Thoracic aorta (tissue), 2 donors: ENCODE measurements at regions not wholly inside any gene's neighbourhood (a gene's known extent, or its start where the extent isn't known, plus 50 kb on each side); places are given as distances from the start of the nearest gene placed in this dataset.

Experiments
- ATAC-seq: fragments of 150-250 bp; one replicate; pipeline ENCODE4 v1.8.0; 2017; ENCODE audit warnings: low read depth; ENCODE audit not compliant: insufficient number of reproducible peaks, low FRiP score
- DNase-seq: peaks from one replicate; pipeline ENCODE4 v3.0.0-alpha.2; 2020; ENCODE audit warnings: low spot score
- H3K27ac ChIP-seq, 2 donors: fragments of 200-600 bp; sonication (generic); 1 replicate in 1 of 2; 2 replicates in 1 of 2; pipeline ENCODE4 v1.5.1; 2016; ENCODE audit warnings: mild to moderate bottlenecking in 2 of 2, moderate library complexity in 2 of 2
- H3K27me3 ChIP-seq: fragments of 200-600 bp; sonication (generic); replicated peaks from 2 replicates; pipeline ENCODE4 v1.6.0; 2016; ENCODE audit warnings: mild to moderate bottlenecking; ENCODE audit not compliant: insufficient read depth
- H3K36me3 ChIP-seq: fragments of 200-600 bp; sonication (generic); one replicate; pipeline ENCODE4 v1.5.1; 2016
- H3K4me1 ChIP-seq, 2 donors: fragments of 200-600 bp; sonication (generic); 1 replicate in 1 of 2; 2 replicates in 1 of 2; pipeline versions ENCODE4 v1.5.1 to v1.6.0; 2016; ENCODE audit warnings: low read depth in 2 of 2, mild to moderate bottlenecking in 1 of 2; ENCODE audit not compliant: control insufficient read depth in 1 of 2
- H3K4me3 ChIP-seq: fragments of 200-600 bp; sonication (generic); 2 replicates; pipeline ENCODE4 v1.5.1; 2016; ENCODE audit warnings: mild to moderate bottlenecking
- H3K9me3 ChIP-seq: fragments of 200-600 bp; sonication (generic); 2 replicates; pipeline ENCODE4 v1.5.1; 2016
- TF ChIP-seq, protein P1 (sequence below): fragments of 200-600 bp; sonication (generic); IDR thresholded peaks from one replicate; pipeline ENCODE4 v1.5.1; 2019; ENCODE audit warnings: antibody characterized with exemption

DNA sequence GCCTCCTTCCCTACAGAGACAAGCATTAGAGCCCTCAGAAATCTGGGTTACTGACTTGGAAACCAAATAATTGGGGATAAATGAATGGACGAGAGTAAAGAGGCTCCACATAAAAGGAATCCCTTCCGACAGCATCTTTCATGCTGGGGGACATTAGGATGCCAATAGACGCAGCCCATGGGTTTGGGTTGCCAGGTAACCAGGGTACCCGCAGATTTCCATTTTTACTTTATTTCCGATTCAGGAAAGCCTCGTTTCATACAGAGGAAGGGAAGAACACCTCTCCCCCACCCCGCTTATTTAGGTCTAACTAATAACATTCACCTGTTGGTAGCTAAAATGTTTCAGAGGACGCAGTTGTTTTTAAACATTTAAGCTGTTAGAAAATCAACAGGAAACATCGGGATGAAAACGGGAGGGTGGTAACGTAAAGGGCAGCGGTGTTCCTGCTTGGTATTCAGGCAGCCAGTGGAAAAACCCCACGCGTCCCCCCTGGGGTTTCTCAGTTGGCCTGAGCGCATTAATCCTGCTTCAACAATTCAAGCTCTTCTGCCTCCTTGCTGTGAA is 179.5 kb downstream of the YTHDC2 start:
- TF ChIP-seq, protein P1, sequence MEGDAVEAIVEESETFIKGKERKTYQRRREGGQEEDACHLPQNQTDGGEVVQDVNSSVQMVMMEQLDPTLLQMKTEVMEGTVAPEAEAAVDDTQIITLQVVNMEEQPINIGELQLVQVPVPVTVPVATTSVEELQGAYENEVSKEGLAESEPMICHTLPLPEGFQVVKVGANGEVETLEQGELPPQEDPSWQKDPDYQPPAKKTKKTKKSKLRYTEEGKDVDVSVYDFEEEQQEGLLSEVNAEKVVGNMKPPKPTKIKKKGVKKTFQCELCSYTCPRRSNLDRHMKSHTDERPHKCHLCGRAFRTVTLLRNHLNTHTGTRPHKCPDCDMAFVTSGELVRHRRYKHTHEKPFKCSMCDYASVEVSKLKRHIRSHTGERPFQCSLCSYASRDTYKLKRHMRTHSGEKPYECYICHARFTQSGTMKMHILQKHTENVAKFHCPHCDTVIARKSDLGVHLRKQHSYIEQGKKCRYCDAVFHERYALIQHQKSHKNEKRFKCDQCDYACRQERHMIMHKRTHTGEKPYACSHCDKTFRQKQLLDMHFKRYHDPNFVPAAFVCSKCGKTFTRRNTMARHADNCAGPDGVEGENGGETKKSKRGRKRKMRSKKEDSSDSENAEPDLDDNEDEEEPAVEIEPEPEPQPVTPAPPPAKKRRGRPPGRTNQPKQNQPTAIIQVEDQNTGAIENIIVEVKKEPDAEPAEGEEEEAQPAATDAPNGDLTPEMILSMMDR: no peak
- ATAC-seq: no peak
- H3K9me3 ChIP-seq: no peaks in the 10 kb centered on the region

DNA sequence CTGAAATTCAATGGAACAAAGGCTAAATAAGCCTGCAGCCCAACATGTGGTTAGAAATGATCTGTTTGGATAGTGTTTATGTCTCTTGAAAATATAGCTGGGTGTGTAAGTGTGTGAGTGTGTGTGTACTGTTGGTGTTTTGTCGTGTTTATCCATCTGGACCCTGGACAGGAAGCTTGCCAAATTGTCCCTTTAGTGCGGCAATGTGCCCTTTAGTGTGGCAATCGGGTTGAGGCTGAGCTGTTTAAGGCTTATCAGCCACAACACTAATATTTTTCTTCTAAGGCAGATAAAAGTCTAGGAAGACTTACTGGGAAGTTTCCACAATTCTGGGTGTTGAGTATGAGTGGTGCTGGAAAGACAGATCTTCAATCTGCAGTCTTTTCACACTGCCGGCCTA is 180.2 kb downstream of the YTHDC2 start:
- H3K9me3 ChIP-seq: no peaks in the 10 kb centered on the region
- H3K4me1 ChIP-seq: no peaks in the 10 kb centered on the region
- ATAC-seq: no peak
- no peaks in the 10 kb centered on the region for H3K27me3 ChIP-seq
- DNase-seq: no peak
- no peak overlapping the region for H3K4me3 ChIP-seq
- H3K36me3 ChIP-seq: no peaks in the 10 kb centered on the region
- TF ChIP-seq, protein P1: no peak
- no peak overlapping the region for H3K27ac ChIP-seq

More for the DNA sequence above, 179.5 kb downstream of the YTHDC2 start:
- Histone ChIP-seq H3K4me3 (no peak overlapping the region), H3K4me1 (no peaks in the 10 kb centered on the region), H3K27ac (no peak overlapping the region), H3K27me3 (no peaks in the 10 kb centered on the region), H3K36me3 (no peaks in the 10 kb centered on the region)
- no peak for DNase-seq

DNA sequence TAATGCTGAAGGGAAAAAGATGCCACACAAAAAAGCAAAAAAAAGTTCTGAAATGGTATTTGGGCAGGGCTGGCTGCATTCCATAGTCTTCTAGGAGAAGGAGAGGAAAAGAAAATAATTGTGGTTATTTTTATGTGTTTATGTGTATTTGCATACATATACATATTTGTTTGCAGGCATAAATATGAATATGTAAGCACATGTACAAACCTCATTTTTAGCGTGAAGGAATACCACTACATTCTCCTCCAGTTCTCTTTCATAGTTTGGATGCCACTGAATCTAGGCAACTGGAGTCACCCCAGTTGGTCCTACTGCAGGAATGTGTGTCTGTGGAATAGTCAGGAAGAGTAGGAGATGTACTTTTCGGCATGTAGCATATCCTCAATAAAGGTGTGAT is 181.1 kb downstream of the YTHDC2 start:
- no peak for DNase-seq
- TF ChIP-seq, protein P1: no peak
- ATAC-seq: no peak

DNA sequence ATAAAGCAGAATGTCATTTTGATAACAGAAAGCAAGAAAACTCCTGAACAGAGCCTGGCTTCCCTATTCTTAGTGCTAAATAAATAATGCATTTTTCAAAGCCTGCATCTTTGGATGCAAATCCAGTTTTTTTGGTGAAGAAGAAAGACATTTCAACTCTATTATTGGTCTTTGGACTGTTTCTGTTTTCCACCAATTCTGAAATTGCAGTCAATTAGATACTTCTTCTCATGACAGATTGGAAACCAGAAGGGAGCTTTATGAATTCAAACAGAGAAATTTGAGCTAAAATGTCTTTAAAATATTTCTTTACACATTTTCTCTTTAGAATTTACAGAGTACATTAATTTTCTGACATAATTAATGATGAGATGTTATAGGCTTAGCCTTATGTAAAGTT is 189.8 kb downstream of the YTHDC2 start:
- Histone ChIP-seq H3K36me3 (no peaks in the 10 kb centered on the region), H3K4me3 (no peak overlapping the region), H3K27ac (no peak overlapping the region), H3K27me3 (no peaks in the 10 kb centered on the region), H3K9me3 (peaks cover 7% of the 10 kb centered on the region), H3K4me1 (no peaks in the 10 kb centered on the region)
- ATAC-seq: no peak
- TF ChIP-seq, protein P1: no peak
- no peak for DNase-seq

More for the DNA sequence above, 181.1 kb downstream of the YTHDC2 start:
- Histone ChIP-seq H3K36me3 (no peaks in the 10 kb centered on the region), H3K27ac (no peak overlapping the region), H3K4me3 (no peak overlapping the region), H3K27me3 (no peaks in the 10 kb centered on the region), H3K4me1 (no peaks in the 10 kb centered on the region), H3K9me3 (no peaks in the 10 kb centered on the region)

DNA sequence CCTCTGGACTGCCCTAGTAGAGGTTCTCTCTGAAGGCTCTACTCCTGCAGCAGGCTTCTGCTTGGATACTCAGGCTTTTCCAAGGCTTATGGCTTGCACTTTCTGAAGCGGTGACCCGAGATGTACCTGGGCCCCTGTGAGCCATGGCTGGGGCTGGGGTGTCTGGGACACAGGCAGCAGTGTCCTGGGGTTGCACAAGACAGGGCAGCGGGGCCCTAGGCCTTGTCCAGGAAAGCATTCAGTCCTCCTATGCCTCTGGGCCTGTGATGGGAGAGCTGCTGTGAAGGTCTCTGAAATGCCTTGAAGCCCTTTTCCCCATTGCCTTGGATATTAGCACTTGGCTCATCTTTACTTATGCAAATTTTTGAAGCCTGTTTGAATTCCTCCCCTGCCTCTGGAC is 192.2 kb downstream of the YTHDC2 start:
- Histone ChIP-seq H3K9me3 (peaks cover 7% of the 10 kb centered on the region), H3K36me3 (no peaks in the 10 kb centered on the region), H3K4me1 (no peaks in the 10 kb centered on the region), H3K27me3 (no peaks in the 10 kb centered on the region), H3K27ac (no peak overlapping the region), H3K4me3 (no peak overlapping the region)
- no peak for DNase-seq
- ATAC-seq: no peak
- TF ChIP-seq, protein P1: no peak
